GM18508 (cell line): ENCODE measurements at regions not wholly inside any gene's neighbourhood (a gene's known extent, or its start where the extent isn't known, plus 50 kb on each side); places are given as distances from the start of the nearest gene placed in this dataset.

Experiments
- ATAC-seq: cut with Tn5 transposase; IDR thresholded peaks from one replicate; pipeline ENCODE4 v1.9.1; 2021; ENCODE audit warnings: moderate number of reproducible peaks; ENCODE audit not compliant: insufficient read depth, unreplicated experiment

- no peak for ATAC-seq
Observed at GRCh38 chr11:109329716-109330115, 92.3 kb upstream of the C11orf87 start.

GRCh38 chr11:109338131-109338530 is 83.9 kb upstream of the C11orf87 start:
- ATAC-seq, result no peak

GRCh38 chr11:109342261-109342660 is 79.7 kb upstream of the C11orf87 start:
- no peak for ATAC-seq

DNA sequence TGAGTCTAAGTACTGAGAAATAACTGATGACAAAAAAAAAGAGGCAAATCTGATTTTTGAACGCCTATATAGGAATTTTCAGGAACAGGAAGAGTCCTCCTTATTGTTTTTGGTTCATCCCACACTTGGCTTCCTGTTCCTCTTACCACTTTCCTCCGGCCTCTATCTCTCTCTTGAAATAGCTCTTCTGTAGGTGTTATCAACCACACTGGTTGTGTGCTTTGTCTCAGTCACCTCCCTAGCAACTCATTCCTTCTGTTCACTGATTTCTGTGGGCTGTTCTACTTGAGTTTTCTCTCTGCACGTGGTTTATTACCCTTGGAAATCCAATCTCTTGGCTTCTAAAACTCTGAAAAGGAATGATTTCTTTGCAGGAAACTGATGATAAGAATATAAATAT is 78.7 kb upstream of the C11orf87 start:
- ATAC-seq, result no peak

- ATAC-seq, result no peak
Observed at GRCh38 chr11:109347304-109347703, 74.7 kb upstream of the C11orf87 start.

DNA sequence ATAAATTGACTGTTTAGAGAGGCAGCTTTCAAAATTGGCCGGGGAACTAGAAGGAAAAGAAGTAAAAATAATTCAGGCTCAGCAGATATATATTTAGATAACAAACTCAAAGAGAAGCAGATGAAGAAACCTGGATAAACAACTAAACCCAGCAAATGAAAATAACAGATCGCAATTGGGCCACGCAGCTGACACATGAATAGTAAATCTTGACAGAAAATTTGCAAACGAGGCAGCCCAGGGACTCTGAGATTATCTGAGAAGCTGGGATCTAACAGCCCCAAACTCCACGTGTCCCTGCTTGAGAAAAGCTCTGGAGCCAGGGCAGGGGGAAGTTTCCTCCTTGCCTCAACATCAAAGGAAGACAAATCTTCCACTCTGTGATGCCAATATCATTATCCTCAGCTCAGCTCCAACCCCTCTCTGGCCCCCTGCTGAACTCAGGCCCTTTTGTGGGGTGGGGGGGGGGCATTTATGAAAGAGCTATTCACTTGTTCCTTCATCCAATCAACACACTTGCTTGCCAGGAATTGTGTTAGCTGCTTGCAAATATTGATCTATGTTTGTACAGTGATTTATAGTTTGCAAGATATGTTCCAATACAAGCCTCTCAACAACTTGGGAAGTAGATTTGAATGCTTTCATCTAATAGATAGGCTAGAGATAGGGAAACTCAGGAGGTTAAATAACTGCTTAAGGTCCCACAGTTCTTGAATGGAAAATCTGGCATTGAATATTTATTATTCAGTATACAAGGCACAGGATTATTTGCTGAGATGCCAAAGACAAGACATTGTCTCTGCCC is 72.5 kb upstream of the C11orf87 start:
- ATAC-seq, result no peak

GRCh38 chr11:109350091-109350490 is 71.9 kb upstream of the C11orf87 start:
- ATAC-seq, result no peak

DNA sequence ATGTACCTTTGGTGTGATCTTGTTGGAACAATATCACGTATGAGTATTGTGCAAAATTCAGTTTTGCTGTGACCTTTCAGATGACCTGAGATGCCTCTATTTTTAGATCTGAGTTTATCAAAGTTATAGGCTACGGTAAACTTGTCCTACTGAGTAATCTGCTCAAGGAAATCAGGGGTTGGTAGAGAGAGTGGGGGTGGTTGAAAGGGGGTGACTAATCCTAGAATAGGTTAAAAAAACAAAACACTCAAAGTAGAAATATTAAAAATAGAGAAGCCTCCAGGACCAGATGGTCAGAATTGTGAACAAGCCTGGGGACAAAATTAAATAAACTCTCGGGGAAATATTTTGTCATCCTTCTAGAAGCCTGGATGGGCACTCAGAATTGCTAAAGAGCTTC is 59.9 kb upstream of the C11orf87 start:
- ATAC-seq, result no peak

GRCh38 chr11:109363682-109364081 is 58.3 kb upstream of the C11orf87 start:
- ATAC-seq, result no peak

- no peak for ATAC-seq
Observed at GRCh38 chr11:109364851-109365250, 57.1 kb upstream of the C11orf87 start.

DNA sequence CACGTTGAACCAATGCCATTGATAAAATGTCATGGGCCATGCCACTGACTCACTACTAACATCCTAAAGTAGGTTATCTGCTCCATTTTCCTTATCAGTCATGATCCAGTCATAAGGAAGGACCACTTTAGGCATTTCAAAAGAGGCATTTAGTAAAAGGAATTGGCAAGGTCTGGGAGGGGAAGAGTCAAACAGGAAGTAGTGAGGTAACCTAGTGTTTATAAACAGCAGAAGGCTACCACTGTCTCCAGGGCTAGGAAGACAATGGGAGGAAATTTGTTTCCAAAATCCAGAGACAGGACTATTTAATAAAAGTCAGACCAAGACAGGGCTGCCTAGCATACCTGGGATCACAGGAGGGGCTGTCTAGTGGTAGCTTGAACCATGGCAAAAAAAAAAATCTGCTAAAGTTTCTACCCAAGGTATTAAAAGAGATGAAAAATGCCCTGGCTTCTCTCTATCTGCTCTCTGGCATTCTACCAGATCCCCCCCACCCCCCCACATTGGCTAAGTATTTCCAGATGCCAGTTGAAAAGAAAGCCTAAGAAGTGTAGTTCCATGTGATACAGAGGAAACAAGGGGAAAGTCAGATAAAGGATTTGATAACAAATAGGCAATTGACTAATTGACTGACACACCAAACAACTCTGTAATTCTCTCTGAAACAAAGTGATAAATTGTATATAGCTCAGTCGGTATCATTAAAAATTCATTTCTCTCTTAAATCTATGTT is 50.4 kb upstream of the C11orf87 start:
- no peak for ATAC-seq
